NCI-H345 (cell line): ENCODE measurements at regions not wholly inside any gene's neighbourhood (a gene's known extent, or its start where the extent isn't known, plus 50 kb on each side); places are given as distances from the start of the nearest gene placed in this dataset.

Experiments
- DNase-seq: peaks from one replicate; lab custom pipeline; 2025; lab: John Stamatoyannopoulos, UW

DNA sequence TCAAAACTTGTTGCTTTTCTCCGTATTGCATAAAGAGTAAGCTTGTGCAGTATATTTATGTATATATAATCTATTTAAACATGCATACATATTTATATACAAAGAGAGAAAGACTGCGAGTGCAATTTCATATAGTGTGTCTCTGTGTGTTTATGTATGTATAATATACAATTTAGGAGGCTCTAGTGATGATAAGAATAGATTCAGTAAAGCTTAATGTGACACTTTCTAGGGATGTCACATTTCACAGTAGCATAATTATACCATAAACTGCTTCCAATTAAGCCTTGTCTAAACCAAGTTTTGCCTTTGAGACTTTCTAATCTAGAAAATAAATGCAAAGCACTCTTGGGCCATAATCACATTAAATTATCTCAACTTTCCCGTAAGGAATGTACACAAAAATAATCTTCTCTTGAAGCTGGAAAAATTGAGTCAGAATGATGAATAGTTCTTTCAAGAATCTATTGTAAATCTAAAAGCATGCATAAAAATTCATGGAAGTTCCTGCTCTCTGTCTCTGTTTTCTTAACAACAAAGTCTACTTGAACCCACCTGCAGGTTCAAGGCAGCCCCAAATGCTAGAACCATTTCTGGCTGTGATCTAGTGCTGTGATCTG lies 114.1 kb upstream of the NPY2R start:
- DNase-seq = no peak

DNA sequence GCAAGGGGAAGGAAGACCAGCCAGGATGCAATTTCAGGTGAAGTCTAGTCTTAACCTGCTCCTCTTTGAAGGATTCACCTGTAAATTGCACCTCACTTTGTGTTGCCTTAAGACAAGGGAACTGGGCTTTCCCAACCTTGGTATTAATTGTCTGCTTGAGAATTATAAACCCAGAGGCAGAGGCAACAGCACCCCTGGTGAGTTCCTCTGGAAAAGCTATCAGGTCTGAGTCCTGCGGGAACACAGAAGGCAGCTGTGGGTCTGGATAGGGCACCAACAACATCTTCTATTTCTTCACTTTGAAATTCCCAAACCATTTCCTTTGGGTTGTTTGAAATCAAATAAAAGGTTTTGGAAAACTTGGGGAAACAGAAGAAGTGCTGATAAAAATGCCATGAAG lies 109.2 kb upstream of the NPY2R start:
- no peak for DNase-seq

- DNase-seq = no peak
Observed at GRCh38 chr4:155106629-155107028, 101.8 kb upstream of the NPY2R start.

GRCh38 chr4:155107059-155107458 lies 101.4 kb upstream of the NPY2R start:
- no peak for DNase-seq

DNA sequence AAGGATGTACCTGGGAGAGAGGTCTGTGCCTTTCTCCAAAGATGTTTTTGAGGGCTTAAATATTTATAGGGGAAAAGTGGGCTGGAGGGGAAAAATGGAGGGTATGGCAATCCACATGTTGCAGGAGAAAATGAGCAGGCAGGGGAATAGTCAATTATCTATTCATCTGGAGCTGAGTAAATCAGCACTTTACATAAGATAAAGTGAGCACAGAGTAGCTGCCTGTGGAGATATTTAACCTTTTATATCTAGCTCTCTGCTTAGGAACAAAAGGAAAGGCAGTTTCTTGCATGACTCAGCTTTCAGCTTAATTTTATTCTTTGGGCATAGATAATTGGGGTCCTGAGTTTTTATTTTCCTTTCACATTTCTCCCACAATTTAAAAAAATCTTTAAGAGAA lies 93.6 kb upstream of the NPY2R start:
- DNase-seq = no peak

GRCh38 chr4:155119006-155119405 lies 89.4 kb upstream of the NPY2R start:
- no peak for DNase-seq

GRCh38 chr4:155120536-155120935 lies 87.9 kb upstream of the NPY2R start:
- no peak for DNase-seq

DNA sequence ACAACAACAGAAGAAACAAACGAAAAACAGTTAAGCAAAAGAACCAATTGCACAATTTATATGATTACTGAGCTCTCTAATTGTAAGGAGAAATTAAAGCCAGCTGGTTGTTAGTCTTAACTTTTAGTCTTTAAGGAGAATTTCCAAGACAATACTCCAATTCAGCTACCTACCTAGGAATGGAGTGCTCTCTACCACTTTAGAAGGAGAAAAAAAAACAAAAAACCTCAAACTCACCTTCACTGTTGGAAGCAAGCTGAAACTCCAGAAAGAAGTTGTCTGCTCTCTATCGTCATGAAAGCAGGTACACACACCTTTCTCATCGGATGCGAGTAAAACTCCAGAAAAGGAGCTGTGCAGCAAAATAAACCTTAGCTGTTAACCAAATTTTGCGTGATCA lies 86.1 kb upstream of the NPY2R start:
- DNase-seq = no peak

DNA sequence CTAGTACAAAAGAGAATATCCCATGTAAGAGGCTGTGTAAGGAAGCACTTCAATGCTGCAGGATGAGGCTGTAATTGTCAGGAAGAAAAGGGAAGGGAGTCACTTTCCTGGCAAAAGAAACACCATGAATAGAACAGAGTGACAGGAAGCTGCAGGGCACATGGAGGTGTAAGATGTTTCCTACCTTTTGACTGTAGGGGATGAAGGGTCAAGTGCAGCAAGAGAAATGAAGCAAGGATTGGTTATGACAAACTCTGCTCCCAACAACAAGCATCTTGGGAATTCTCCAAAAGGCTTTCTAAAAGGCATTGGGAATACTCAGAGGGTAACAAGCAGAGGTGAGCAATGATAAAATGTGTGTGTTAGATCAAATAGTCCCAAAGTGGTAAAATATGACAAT lies 74.3 kb upstream of the NPY2R start:
- DNase-seq = no peak

GRCh38 chr4:155140889-155141288 lies 67.5 kb upstream of the NPY2R start:
- no peak for DNase-seq

DNA sequence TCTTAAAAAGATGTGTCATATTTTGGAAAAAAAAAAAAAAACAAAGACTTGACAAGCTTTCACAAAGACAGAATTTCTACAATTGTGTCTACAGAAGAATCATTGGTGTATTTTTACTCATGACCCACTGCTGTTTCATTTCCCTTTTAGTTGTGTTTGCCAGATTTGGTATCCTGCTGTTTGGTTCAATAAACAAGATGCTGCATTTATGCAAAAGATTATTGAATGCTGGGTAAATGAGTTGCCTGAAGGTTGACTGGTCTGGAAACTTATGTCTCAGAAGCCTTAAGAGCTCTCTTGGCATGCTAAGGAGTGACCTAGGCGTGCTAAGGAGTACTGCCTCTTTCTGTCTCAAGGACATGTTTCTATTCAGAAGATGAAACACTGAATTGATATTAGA lies 64.9 kb upstream of the NPY2R start:
- DNase-seq = no peak
